Keratinocyte (primary cell): ENCODE measurements at regions not wholly inside any gene's neighbourhood (a gene's known extent, or its start where the extent isn't known, plus 50 kb on each side); places are given as distances from the start of the nearest gene placed in this dataset.

Experiments
- DNase-seq: peaks from one replicate; pipeline ENCODE4 v3.0.0-alpha.2; 2011; ENCODE audit warnings: low read depth, missing footprints, low spot score
- FAIRE-seq: peaks from 2 replicates; lab custom pipeline; 2011; peaks lifted over from hg19 to GRCh38; lab: Jason Lieb, UNC
- H2AFZ ChIP-seq: 2 replicates; pipeline ENCODE4 v1.6.0; 2012; ENCODE audit warnings: low read length, control low read depth, inconsistent platforms; ENCODE audit not compliant: control insufficient read depth
- H3K27ac ChIP-seq: 2 replicates; pipeline ENCODE4 v1.5.1; 2011; ENCODE audit warnings: low read length; ENCODE audit not compliant: control insufficient read depth, insufficient read depth
- H3K27me3 ChIP-seq: 3 replicates; pipeline ENCODE4 v1.6.0; 2011; ENCODE audit warnings: low read length; ENCODE audit not compliant: control insufficient read depth, insufficient read depth; ENCODE audit errors: extremely low read depth
- H3K36me3 ChIP-seq, 2 experiments: 2 replicates in 1 of 2; 3 replicates in 1 of 2; pipeline ENCODE4 v1.5.1; 2011; ENCODE audit warnings: low read length in 2 of 2, mild to moderate bottlenecking in 1 of 2; ENCODE audit not compliant: control insufficient read depth in 2 of 2, insufficient read depth in 2 of 2; ENCODE audit errors: extremely low read depth in 1 of 2
- H3K4me1 ChIP-seq: 3 replicates; pipeline ENCODE4 v1.5.1; 2011; ENCODE audit warnings: low read length; ENCODE audit not compliant: control insufficient read depth, insufficient read depth; ENCODE audit errors: extremely low read depth
- H3K4me2 ChIP-seq: 3 replicates; pipeline ENCODE4 v1.6.0; 2011; ENCODE audit warnings: low read depth, low read length; ENCODE audit not compliant: control insufficient read depth, insufficient read depth; ENCODE audit errors: extremely low read depth
- H3K4me3 ChIP-seq, 3 experiments: fragments of 200-600 bp in 1 of 3; sonication (generic) in 1 of 3; 2 replicates in 2 of 3; 3 replicates in 1 of 3; pipeline ENCODE4 v1.5.1; 2011 to 2016; ENCODE audit warnings: low read length in 3 of 3, mild to moderate bottlenecking in 3 of 3, control low read depth in 2 of 3, inconsistent platforms in 1 of 3, low read depth in 1 of 3, mixed read lengths in 1 of 3, mixed run types in 1 of 3, moderate library complexity in 1 of 3; ENCODE audit not compliant: control insufficient read depth in 2 of 3, insufficient read depth in 2 of 3; ENCODE audit errors: extremely low read depth in 1 of 3
- H3K79me2 ChIP-seq: 2 replicates; pipeline ENCODE4 v1.6.0; 2012; ENCODE audit warnings: low read length; ENCODE audit not compliant: control insufficient read depth, insufficient read depth
- H3K9ac ChIP-seq: 3 replicates; pipeline ENCODE4 v1.6.0; 2011; ENCODE audit warnings: low read length; ENCODE audit not compliant: control insufficient read depth, insufficient read depth; ENCODE audit errors: extremely low read depth
- H3K9me1 ChIP-seq: 3 replicates; pipeline ENCODE4 v1.6.0; 2011; ENCODE audit warnings: low read length; ENCODE audit not compliant: control insufficient read depth, insufficient read depth; ENCODE audit errors: extremely low read depth
- H3K9me3 ChIP-seq: 2 replicates; pipeline ENCODE4 v1.5.1; 2012; ENCODE audit warnings: low read depth, low read length; ENCODE audit not compliant: control insufficient read depth
- H4K20me1 ChIP-seq: 3 replicates; pipeline ENCODE4 v1.6.0; 2011; ENCODE audit warnings: low read length; ENCODE audit not compliant: control insufficient read depth, insufficient read depth; ENCODE audit errors: extremely low read depth
- CTCF ChIP-seq, 3 experiments: IDR thresholded peaks in 1 of 3; conservative IDR thresholded peaks in 1 of 3; optimal IDR thresholded peaks in 1 of 3; 2 replicates in 2 of 3; 3 replicates in 1 of 3; pipeline versions ENCODE3 to v1.5.1; 2011; ENCODE audit warnings: low read length in 3 of 3, mild to moderate bottlenecking in 3 of 3, moderate library complexity in 2 of 3, control low read depth in 1 of 3, inconsistent platforms in 1 of 3; ENCODE audit not compliant: insufficient read depth in 2 of 3; ENCODE audit errors: extremely low read depth in 1 of 3
- EZH2 ChIP-seq: IDR thresholded peaks from one replicate; pipeline ENCODE4 v1.6.1; 2012; ENCODE audit warnings: inconsistent platforms, mild to moderate bottlenecking, low read length, moderate library complexity
- dilution Hi-C: fragments of 300-500 bp; cut with MboI; formaldehyde crosslinking; loops from one replicate; pipeline ENCODE4 v1.7.0; 2020; ENCODE audit warnings: low sequenced_read_pairs; ENCODE audit not compliant: extremely low pct_ligation_motif_present

GRCh38 chr12:115806000-115806399, 471.5 kb downstream of the MED13L start:
- no peak overlapping the region for H2AFZ ChIP-seq
- H3K27me3 ChIP-seq, result no peaks in the 10 kb centered on the region
- H3K27ac ChIP-seq, result no peak overlapping the region

GRCh38 chr12:115802767-115803166, 474.7 kb downstream of the MED13L start:
- dilution Hi-C loops, result no loop called here
- H3K4me3 ChIP-seq, result no peak overlapping the region
- no peaks in the 10 kb centered on the region for H3K9me1 ChIP-seq
- no peaks in the 10 kb centered on the region for H4K20me1 ChIP-seq
- TF ChIP-seq EZH2 (no peak), CTCF (optimal IDR thresholded peaks at IDR 0.05 in 1 of 3, IDR thresholded peaks at IDR 0.05 in 1 of 3, conservative IDR thresholded peaks at IDR 0.05 in 1 of 3; ENCODE audit: extremely low read depth in 1 of 3, insufficient read depth in 2 of 3, low read length in 3 of 3) (no peak)
- H3K36me3 ChIP-seq, result no peaks in the 10 kb centered on the region
- no peak overlapping the region for H2AFZ ChIP-seq
- no peaks in the 10 kb centered on the region for H3K79me2 ChIP-seq
- no peak overlapping the region for H3K9ac ChIP-seq
- H3K9me3 ChIP-seq, result no peaks in the 10 kb centered on the region
- H3K27ac ChIP-seq, result no peak overlapping the region
- DNase-seq (no peak), FAIRE-seq (no peak)
- no peaks in the 10 kb centered on the region for H3K4me1 ChIP-seq
- H3K4me2 ChIP-seq, result no peak overlapping the region
- no peaks in the 10 kb centered on the region for H3K27me3 ChIP-seq

More at GRCh38 chr12:115806000-115806399, 471.5 kb downstream of the MED13L start:
- no peaks in the 10 kb centered on the region for H3K36me3 ChIP-seq
- H3K4me1 ChIP-seq, result no peaks in the 10 kb centered on the region
- FAIRE-seq, result no peak
- no peak for DNase-seq
- H3K9me1 ChIP-seq, result no peaks in the 10 kb centered on the region
- no peak for TF ChIP-seq EZH2
- TF ChIP-seq CTCF (optimal IDR thresholded peaks at IDR 0.05 in 1 of 3, IDR thresholded peaks at IDR 0.05 in 1 of 3, conservative IDR thresholded peaks at IDR 0.05 in 1 of 3; ENCODE audit: extremely low read depth in 1 of 3, insufficient read depth in 2 of 3, low read length in 3 of 3), result no peak
- no peak overlapping the region for H3K4me2 ChIP-seq
- no peak overlapping the region for H3K4me3 ChIP-seq
- no peaks in the 10 kb centered on the region for H3K9me3 ChIP-seq
- dilution Hi-C loops, result no loop called here
- no peaks in the 10 kb centered on the region for H4K20me1 ChIP-seq
- H3K9ac ChIP-seq, result no peak overlapping the region
- no peaks in the 10 kb centered on the region for H3K79me2 ChIP-seq
